Esophagus (tissue), 2 donors: ENCODE measurements at regions not wholly inside any gene's neighbourhood (a gene's known extent, or its start where the extent isn't known, plus 50 kb on each side); places are given as distances from the start of the nearest gene placed in this dataset.

ENCODE experiments used
- H3K27ac ChIP-seq, 2 donors: one replicate each; pipeline ENCODE4 v1.5.1; 2013; ENCODE audit warnings: low read depth in 2 of 2, mild to moderate bottlenecking in 2 of 2, inconsistent platforms in 1 of 2, low read length in 1 of 2, moderate library complexity in 1 of 2
- H3K27me3 ChIP-seq, 2 donors: one replicate each; pipeline ENCODE4 v1.6.1; 2013; ENCODE audit warnings: low read length in 2 of 2, control low read depth in 1 of 2, mild to moderate bottlenecking in 1 of 2; ENCODE audit not compliant: insufficient read depth in 2 of 2, control insufficient read depth in 1 of 2
- H3K36me3 ChIP-seq, 2 donors: one replicate each; pipeline ENCODE4 v1.6.1; 2013; ENCODE audit warnings: low read length in 1 of 2; ENCODE audit not compliant: control insufficient read depth in 2 of 2, insufficient read depth in 2 of 2
- H3K4me1 ChIP-seq, 2 donors: one replicate each; pipeline ENCODE4 v1.6.1; 2013; ENCODE audit warnings: low read length in 1 of 2; ENCODE audit not compliant: control insufficient read depth in 2 of 2, insufficient read depth in 2 of 2
- H3K4me3 ChIP-seq, 2 donors: one replicate each; pipeline ENCODE4 v1.5.1; 2013; ENCODE audit warnings: low read length in 2 of 2, mild to moderate bottlenecking in 2 of 2, low read depth in 1 of 2, moderate library complexity in 1 of 2
- H3K9me3 ChIP-seq, 2 donors: one replicate each; pipeline ENCODE4 v1.6.1; 2013; ENCODE audit warnings: mild to moderate bottlenecking in 2 of 2, low read depth in 1 of 2, low read length in 1 of 2, moderate library complexity in 1 of 2; ENCODE audit not compliant: control insufficient read depth in 2 of 2, insufficient read depth in 1 of 2
- WGBS, 2 donors: extraction: QIAGEN DNeasy Blood & Tissue Kit; methylation state at CpG; one replicate each; pipeline ENCODE4 v1.1.7; 2013; 5-methylcytosine and 5-hydroxymethylcytosine counted together
- donor health status: healthy with polysubstance abuse.
- donor health status: Bipolar disorder and iron deficiency.

- no peaks in the 10 kb centered on the region for H3K27me3 ChIP-seq
- H3K4me3 ChIP-seq, result no peak overlapping the region
- H3K27ac ChIP-seq, result no peak overlapping the region
- peaks cover 0 to 2% of the 10 kb centered on the region in 2 donors for H3K9me3 ChIP-seq
- 81 to 92% methylated on average over 3 of the region's 3 CpGs for WGBS, 2 donors
- H3K4me1 ChIP-seq, result no peaks in the 10 kb centered on the region
- no peaks in the 10 kb centered on the region for H3K36me3 ChIP-seq
Observed at GRCh38 chr6:139567095-139567494, 192.6 kb upstream of the CITED2 start.

GRCh38 chr6:139565591-139565990 lies 191.1 kb upstream of the CITED2 start:
- no peak overlapping the region for H3K27ac ChIP-seq
- 0 to 14% methylated on average over 1 of the region's 1 CpG for WGBS, 2 donors

GRCh38 chr6:139557547-139557946 lies 183.1 kb upstream of the CITED2 start:
- WGBS, 2 donors, result 95 to 96% methylated on average over 3 of the region's 3 CpGs
- Histone ChIP-seq H3K27me3 (no peaks in the 10 kb centered on the region), H3K36me3 (no peaks in the 10 kb centered on the region), H3K4me3 (no peak overlapping the region), H3K4me1 (no peaks in the 10 kb centered on the region), H3K9me3 (no peaks in the 10 kb centered on the region), H3K27ac (no peak overlapping the region)

More at GRCh38 chr6:139565591-139565990, 191.1 kb upstream of the CITED2 start:
- Histone ChIP-seq H3K4me3 (no peak overlapping the region), H3K9me3 (peaks cover 0 to 2% of the 10 kb centered on the region in 2 donors), H3K27me3 (no peaks in the 10 kb centered on the region), H3K4me1 (no peaks in the 10 kb centered on the region), H3K36me3 (no peaks in the 10 kb centered on the region)

- no peaks in the 10 kb centered on the region for H3K4me1 ChIP-seq
- no peaks in the 10 kb centered on the region for H3K9me3 ChIP-seq
- no peaks in the 10 kb centered on the region for H3K27me3 ChIP-seq
- no peaks in the 10 kb centered on the region for H3K36me3 ChIP-seq
- H3K27ac ChIP-seq, result no peak overlapping the region
- H3K4me3 ChIP-seq, result no peak overlapping the region
Observed at GRCh38 chr6:139556532-139556931, 182.1 kb upstream of the CITED2 start.

DNA sequence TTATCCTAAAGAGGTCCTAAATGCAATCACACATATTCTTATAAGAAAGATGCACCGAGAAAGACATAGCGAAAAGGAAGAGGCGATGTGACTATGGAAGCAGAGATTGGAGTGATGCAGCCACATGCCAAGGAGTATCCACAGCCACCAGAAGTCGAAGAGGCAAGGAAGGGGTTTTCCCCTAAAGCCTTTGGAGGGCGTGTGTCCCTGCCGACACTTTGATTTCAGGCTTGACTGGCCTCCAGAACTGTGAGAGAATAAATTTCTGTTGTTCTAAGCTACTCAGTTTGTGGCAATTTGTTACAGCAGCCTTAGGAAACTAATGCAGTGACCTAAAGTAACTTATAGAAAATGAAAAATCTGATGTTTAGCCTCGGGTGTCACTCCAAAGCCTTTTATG lies 179.5 kb upstream of the CITED2 start:
- no peak overlapping the region for H3K4me3 ChIP-seq
- H3K4me1 ChIP-seq, result no peaks in the 10 kb centered on the region
- H3K27ac ChIP-seq, result no peak overlapping the region
- H3K9me3 ChIP-seq, result no peaks in the 10 kb centered on the region
- H3K27me3 ChIP-seq, result no peaks in the 10 kb centered on the region
- no peaks in the 10 kb centered on the region for H3K36me3 ChIP-seq
- WGBS, 2 donors, result 70 to 76% methylated on average over 7 of the region's 7 CpGs

- H3K27me3 ChIP-seq, result no peaks in the 10 kb centered on the region
- H3K4me3 ChIP-seq, result no peak overlapping the region
- H3K4me1 ChIP-seq, result no peaks in the 10 kb centered on the region
- no peaks in the 10 kb centered on the region for H3K9me3 ChIP-seq
- H3K27ac ChIP-seq, result no peak overlapping the region
- WGBS, 2 donors, result 94 to 95% methylated on average over 2 of the region's 2 CpGs
- H3K36me3 ChIP-seq, result no peaks in the 10 kb centered on the region
Observed at GRCh38 chr6:139551376-139551775, 176.9 kb upstream of the CITED2 start.

GRCh38 chr6:139550361-139550760 lies 175.9 kb upstream of the CITED2 start:
- no peak overlapping the region for H3K27ac ChIP-seq
- H3K4me1 ChIP-seq, result no peaks in the 10 kb centered on the region
- no peaks in the 10 kb centered on the region for H3K36me3 ChIP-seq
- no peaks in the 10 kb centered on the region for H3K9me3 ChIP-seq
- WGBS, 2 donors, result 69 to 74% methylated on average over 3 of the region's 3 CpGs
- no peaks in the 10 kb centered on the region for H3K27me3 ChIP-seq
- no peak overlapping the region for H3K4me3 ChIP-seq

GRCh38 chr6:139549561-139550070 lies 175.2 kb upstream of the CITED2 start:
- Histone ChIP-seq H3K4me3 (no peak overlapping the region), H3K36me3 (no peaks in the 10 kb centered on the region), H3K27ac (no peak overlapping the region), H3K27me3 (no peaks in the 10 kb centered on the region), H3K4me1 (no peaks in the 10 kb centered on the region), H3K9me3 (no peaks in the 10 kb centered on the region)
- WGBS, 2 donors, result 51 to 64% methylated on average over 5 of the region's 5 CpGs

- no peaks in the 10 kb centered on the region for H3K4me1 ChIP-seq
- no peaks in the 10 kb centered on the region for H3K9me3 ChIP-seq
- no peak overlapping the region for H3K27ac ChIP-seq
- H3K27me3 ChIP-seq, result no peaks in the 10 kb centered on the region
- H3K36me3 ChIP-seq, result no peaks in the 10 kb centered on the region
- no peak overlapping the region for H3K4me3 ChIP-seq
Observed at GRCh38 chr6:139547804-139548203, 173.4 kb upstream of the CITED2 start.

GRCh38 chr6:139547122-139547776 lies 172.8 kb upstream of the CITED2 start:
- Histone ChIP-seq H3K4me3 (no peak overlapping the region), H3K27me3 (no peaks in the 10 kb centered on the region), H3K27ac (no peak overlapping the region), H3K4me1 (no peaks in the 10 kb centered on the region), H3K9me3 (no peaks in the 10 kb centered on the region), H3K36me3 (no peaks in the 10 kb centered on the region)
- WGBS, 2 donors, result 62% methylated on average over 4 of the region's 4 CpGs
